ENCODE measurements at regions not wholly inside any gene's neighbourhood (a gene's known extent, or its start where the extent isn't known, plus 50 kb on each side); places are given as distances from the start of the nearest gene placed in this dataset.

DNA sequence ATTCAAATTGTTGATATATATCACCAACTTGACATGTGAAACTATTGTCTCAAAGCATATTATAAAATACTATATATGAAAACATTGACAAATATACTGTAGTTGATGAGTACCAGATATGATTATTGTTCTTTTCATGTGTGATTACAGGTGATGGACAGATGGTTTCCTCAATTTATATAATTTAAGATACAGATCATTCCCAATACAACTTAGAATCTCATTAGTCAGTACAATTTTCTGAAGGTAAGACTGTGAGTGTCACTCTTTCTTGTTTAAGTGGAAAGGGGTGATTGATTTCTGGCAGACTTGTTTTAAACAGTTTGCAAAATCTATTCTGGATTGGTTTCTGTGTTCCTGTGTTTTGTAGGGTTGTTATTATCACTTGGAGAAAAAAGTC is 498.8 kb downstream of the IRS2 start:
- Histone ChIP-seq H4K91ac (ENCODE audit: insufficient read length, low read depth, low read length) (no peak overlapping the region), H3T11ph (ENCODE audit: low read length) (no peak overlapping the region), H2AFZ (ENCODE audit: low read length) (no peak overlapping the region), H3K18ac (ENCODE audit: insufficient read length, low read depth, low read length) (no peak overlapping the region), H3K14ac (ENCODE audit: insufficient read depth, low read length) (no peak overlapping the region), H3K9ac (ENCODE audit: extremely low read depth, insufficient read length, low read length) (no peak overlapping the region), H3K79me2 (ENCODE audit: insufficient read depth, low read length) (no peaks in the 10 kb centered on the region), H3K27ac (ENCODE audit: insufficient read length, low read depth, low read length) (no peak overlapping the region), H2BK120ac (ENCODE audit: low read depth, low read length, poor library complexity, severe bottlenecking) (no peak overlapping the region), H3K4me1 (ENCODE audit: insufficient read depth, low read length) (no peaks in the 10 kb centered on the region), H3K27me3 (ENCODE audit: insufficient read depth, low read length) (no peaks in the 10 kb centered on the region), H3K4ac (ENCODE audit: low read depth, low read length) (no peak overlapping the region), H2BK15ac (ENCODE audit: low read depth, low read length) (no peak overlapping the region), H2BK12ac (ENCODE audit: insufficient read length, low read depth, low read length) (no peak overlapping the region), H3K23ac (ENCODE audit: insufficient read length, low read depth, low read length) (no peak overlapping the region), H4K5ac (ENCODE audit: insufficient read length, low read depth, low read length) (no peak overlapping the region), H2BK5ac (ENCODE audit: insufficient read length, low read length) (no peak overlapping the region), H2BK20ac (ENCODE audit: low read depth, low read length, poor library complexity, severe bottlenecking) (no peak overlapping the region), H3K4me2 (ENCODE audit: insufficient read depth, insufficient read length, low read length) (no peak overlapping the region), H3K56ac (ENCODE audit: insufficient read length, low read depth, low read length) (no peak overlapping the region), H3K9me3 (ENCODE audit: control insufficient read depth, low read depth, low read length) (no peaks in the 10 kb centered on the region), H4K20me1 (ENCODE audit: control insufficient read depth, insufficient read depth, insufficient read length) (no peaks in the 10 kb centered on the region), H2AK5ac (ENCODE audit: insufficient read length, low read length) (no peak overlapping the region), H3K79me1 (ENCODE audit: insufficient read depth, low read depth, low read length, poor library complexity, severe bottlenecking) (no peaks in the 10 kb centered on the region), H3K23me2 (ENCODE audit: insufficient read length, low read depth, low read length, poor library complexity, severe bottlenecking) (no peaks in the 10 kb centered on the region), H4K8ac (replicated peaks; ENCODE audit: insufficient read length, low read depth, low read length) (no peak overlapping the region)
- Mint-ChIP-seq H3K4me3 (no peak overlapping the region), H3K27ac (no peak overlapping the region), H3K4me1 (no peaks in the 10 kb centered on the region), H3K27me3 (ENCODE audit: low read depth) (no peaks in the 10 kb centered on the region), H3K36me3 (ENCODE audit: insufficient read depth in 1 of 3, low read depth in 3 of 3) (no peaks in the 10 kb centered on the region), H3K9me3 (no peaks in the 10 kb centered on the region)
- TF ChIP-seq, protein P1, sequence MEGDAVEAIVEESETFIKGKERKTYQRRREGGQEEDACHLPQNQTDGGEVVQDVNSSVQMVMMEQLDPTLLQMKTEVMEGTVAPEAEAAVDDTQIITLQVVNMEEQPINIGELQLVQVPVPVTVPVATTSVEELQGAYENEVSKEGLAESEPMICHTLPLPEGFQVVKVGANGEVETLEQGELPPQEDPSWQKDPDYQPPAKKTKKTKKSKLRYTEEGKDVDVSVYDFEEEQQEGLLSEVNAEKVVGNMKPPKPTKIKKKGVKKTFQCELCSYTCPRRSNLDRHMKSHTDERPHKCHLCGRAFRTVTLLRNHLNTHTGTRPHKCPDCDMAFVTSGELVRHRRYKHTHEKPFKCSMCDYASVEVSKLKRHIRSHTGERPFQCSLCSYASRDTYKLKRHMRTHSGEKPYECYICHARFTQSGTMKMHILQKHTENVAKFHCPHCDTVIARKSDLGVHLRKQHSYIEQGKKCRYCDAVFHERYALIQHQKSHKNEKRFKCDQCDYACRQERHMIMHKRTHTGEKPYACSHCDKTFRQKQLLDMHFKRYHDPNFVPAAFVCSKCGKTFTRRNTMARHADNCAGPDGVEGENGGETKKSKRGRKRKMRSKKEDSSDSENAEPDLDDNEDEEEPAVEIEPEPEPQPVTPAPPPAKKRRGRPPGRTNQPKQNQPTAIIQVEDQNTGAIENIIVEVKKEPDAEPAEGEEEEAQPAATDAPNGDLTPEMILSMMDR (conservative IDR thresholded peaks at IDR 0.05), result no peak
- DNase-seq, result no peak

Measured in H9 (cell line).